ENCODE measurements at regions not wholly inside any gene's neighbourhood (a gene's known extent, or its start where the extent isn't known, plus 50 kb on each side); places are given as distances from the start of the nearest gene placed in this dataset.

- TF ChIP-seq EZH2 (conservative IDR thresholded peaks at IDR 0.05; ENCODE audit: low read depth, low read length) = no peak
- TF ChIP-seq CEBPZ (IDR thresholded peaks at IDR 0.05; ENCODE audit: low read length) = no peak
- no peak for TF ChIP-seq ZBTB33 (CRISPR knock-in tag; IDR thresholded peaks at IDR 0.05)
- TF ChIP-seq EP300 (IDR thresholded peaks at IDR 0.05; ENCODE audit: low read depth in 2 of 2, low read length in 2 of 2) = no peak
- TF ChIP-seq EP300 (CRISPR knock-in tag; IDR thresholded peaks at IDR 0.05; ENCODE audit: borderline replicate concordance) = no peak
- no peak for TF ChIP-seq CERS6 (CRISPR knock-in tag; IDR thresholded peaks at IDR 0.05)
- no peak for TF ChIP-seq ZNF274 (CRISPR knock-in tag; IDR thresholded peaks at IDR 0.05)
- TF ChIP-seq POLR2A (IDR thresholded peaks at IDR 0.05; ENCODE audit: insufficient read depth in 1 of 2, low read depth in 2 of 2, low read length in 2 of 2) = no peak
- TF ChIP-seq LRRFIP1 (CRISPR knock-in tag; conservative IDR thresholded peaks at IDR 0.05) = no peak
- no peak for TF ChIP-seq SIX1 (CRISPR knock-in tag; IDR thresholded peaks at IDR 0.05; ENCODE audit: borderline replicate concordance)
- TF ChIP-seq U2AF1 (optimal IDR thresholded peaks at IDR 0.05; ENCODE audit: low read depth, low read length) = no peak
- no peak for TF ChIP-seq ZNF768 (CRISPR knock-in tag; IDR thresholded peaks at IDR 0.05)
- no peak for TF ChIP-seq BCL3 (CRISPR knock-in tag; IDR thresholded peaks at IDR 0.05)
- no peak for TF ChIP-seq ZNF678 (CRISPR knock-in tag; IDR thresholded peaks at IDR 0.05)
Measured at GRCh38 chr2:129375632-129376425, 603.6 kb upstream of the RAB6C start.
